ENCODE measurements at regions not wholly inside any gene's neighbourhood (a gene's known extent, or its start where the extent isn't known, plus 50 kb on each side); places are given as distances from the start of the nearest gene placed in this dataset.

- no peak overlapping the region for H3K4me3 ChIP-seq (ENCODE audit: low read depth, low read length)
- TF ChIP-seq CTCF (IDR thresholded peaks at IDR 0.05; ENCODE audit: insufficient read depth, low read depth, low read length), result no peak
- no peak for DNase-seq (ENCODE audit: low read depth)
- no peaks in the 10 kb centered on the region for H3K27me3 ChIP-seq (ENCODE audit: control insufficient read depth, insufficient read depth, low read length)
- POLR2A ChIA-PET, result no interaction called here
- H3K36me3 ChIP-seq (ENCODE audit: control insufficient read depth, insufficient read depth, low read length), result no peaks in the 10 kb centered on the region
- CTCF ChIA-PET, result no interaction called here
Measured at GRCh38 chr2:126752876-126753275, 96.9 kb downstream of the GYPC start.

GRCh38 chr2:126753501-126754212 is 97.7 kb downstream of the GYPC start:
- ChIA-PET CTCF (no interaction called here), POLR2A (no interaction called here)
- no peaks in the 10 kb centered on the region for H3K36me3 ChIP-seq (ENCODE audit: control insufficient read depth, insufficient read depth, low read length)
- no peak overlapping the region for H3K4me3 ChIP-seq (ENCODE audit: low read depth, low read length)
- TF ChIP-seq CTCF (IDR thresholded peaks at IDR 0.05; ENCODE audit: insufficient read depth, low read depth, low read length), result no peak
- no peak for DNase-seq (ENCODE audit: low read depth)
- no peaks in the 10 kb centered on the region for H3K27me3 ChIP-seq (ENCODE audit: control insufficient read depth, insufficient read depth, low read length)

GRCh38 chr2:126754240-126755004 is 98.5 kb downstream of the GYPC start:
- H3K27me3 ChIP-seq (ENCODE audit: control insufficient read depth, insufficient read depth, low read length), result no peaks in the 10 kb centered on the region
- no peak for DNase-seq (ENCODE audit: low read depth)
- H3K36me3 ChIP-seq (ENCODE audit: control insufficient read depth, insufficient read depth, low read length), result no peaks in the 10 kb centered on the region
- ChIA-PET CTCF (no interaction called here), POLR2A (no interaction called here)
- no peak overlapping the region for H3K4me3 ChIP-seq (ENCODE audit: low read depth, low read length)
- no peak for TF ChIP-seq CTCF (IDR thresholded peaks at IDR 0.05; ENCODE audit: insufficient read depth, low read depth, low read length)

GRCh38 chr2:126756125-126756524 is 100.2 kb downstream of the GYPC start:
- POLR2A ChIA-PET, result no interaction called here
- Histone ChIP-seq H3K27me3 (ENCODE audit: control insufficient read depth, insufficient read depth, low read length) (no peaks in the 10 kb centered on the region), H3K36me3 (ENCODE audit: control insufficient read depth, insufficient read depth, low read length) (no peaks in the 10 kb centered on the region), H3K4me3 (ENCODE audit: low read depth, low read length) (no peak overlapping the region)
- TF ChIP-seq CTCF (IDR thresholded peaks at IDR 0.05; ENCODE audit: insufficient read depth, low read depth, low read length), result no peak
- DNase-seq (ENCODE audit: low read depth), result no peak
- CTCF ChIA-PET, result no interaction called here

- no peak for TF ChIP-seq CTCF (IDR thresholded peaks at IDR 0.05; ENCODE audit: insufficient read depth, low read depth, low read length)
- H3K4me3 ChIP-seq (ENCODE audit: low read depth, low read length), result no peak overlapping the region
- H3K27me3 ChIP-seq (ENCODE audit: control insufficient read depth, insufficient read depth, low read length), result no peaks in the 10 kb centered on the region
- H3K36me3 ChIP-seq (ENCODE audit: control insufficient read depth, insufficient read depth, low read length), result no peaks in the 10 kb centered on the region
- no peak for DNase-seq (ENCODE audit: low read depth)
- ChIA-PET POLR2A (no interaction called here), CTCF (no interaction called here)
Measured at GRCh38 chr2:126761256-126761980, 105.5 kb downstream of the GYPC start.
